HG03565 (cell line): ENCODE measurements at regions not wholly inside any gene's neighbourhood (a gene's known extent, or its start where the extent isn't known, plus 50 kb on each side); places are given as distances from the start of the nearest gene placed in this dataset.
"Not testable (repeated sequence)": the region's sequence is repeated elsewhere in the genome, so short reads cannot be mapped to it uniquely, and the experiment has no call there.

Experiments
- ATAC-seq: cut with Tn5 transposase; IDR thresholded peaks from one replicate; pipeline ENCODE4 v1.9.1; 2021; ENCODE audit warnings: mild to moderate bottlenecking, moderate library complexity; ENCODE audit not compliant: unreplicated experiment

DNA sequence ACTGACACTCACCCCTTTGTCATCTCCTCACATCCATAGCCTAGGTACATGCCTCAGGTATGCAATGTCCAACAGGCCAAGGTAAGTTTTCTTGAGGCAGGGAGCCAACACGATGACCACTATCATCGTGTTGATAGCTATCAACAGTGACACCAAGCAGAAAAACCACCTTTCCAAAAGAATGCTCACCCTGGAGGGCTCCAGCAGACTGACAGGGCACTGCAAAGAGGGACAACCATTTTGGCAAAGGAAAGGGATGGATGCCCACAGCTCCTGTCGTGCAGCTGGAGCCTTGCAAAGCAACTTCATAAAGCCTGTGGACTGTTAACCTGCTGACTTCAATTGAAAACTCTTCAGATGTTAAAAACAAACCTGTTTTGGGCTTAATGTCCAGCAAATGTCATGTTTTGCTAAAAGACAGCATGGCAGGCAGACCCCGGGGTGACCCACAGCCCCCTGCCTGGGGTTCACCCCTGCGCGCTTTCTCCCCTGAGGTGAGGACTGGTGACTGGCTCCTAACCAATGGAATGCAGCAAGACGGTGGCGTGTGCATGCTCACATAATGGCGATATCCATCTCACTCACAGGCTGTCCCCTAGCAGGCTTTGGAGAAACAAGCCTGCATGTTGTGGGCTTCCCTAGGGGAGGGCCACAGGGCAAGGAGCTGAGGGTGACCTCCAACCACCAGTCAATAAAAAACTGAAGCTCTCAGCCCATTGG, 293.8 kb downstream of the TCERG1L start:
- no peak for ATAC-seq

DNA sequence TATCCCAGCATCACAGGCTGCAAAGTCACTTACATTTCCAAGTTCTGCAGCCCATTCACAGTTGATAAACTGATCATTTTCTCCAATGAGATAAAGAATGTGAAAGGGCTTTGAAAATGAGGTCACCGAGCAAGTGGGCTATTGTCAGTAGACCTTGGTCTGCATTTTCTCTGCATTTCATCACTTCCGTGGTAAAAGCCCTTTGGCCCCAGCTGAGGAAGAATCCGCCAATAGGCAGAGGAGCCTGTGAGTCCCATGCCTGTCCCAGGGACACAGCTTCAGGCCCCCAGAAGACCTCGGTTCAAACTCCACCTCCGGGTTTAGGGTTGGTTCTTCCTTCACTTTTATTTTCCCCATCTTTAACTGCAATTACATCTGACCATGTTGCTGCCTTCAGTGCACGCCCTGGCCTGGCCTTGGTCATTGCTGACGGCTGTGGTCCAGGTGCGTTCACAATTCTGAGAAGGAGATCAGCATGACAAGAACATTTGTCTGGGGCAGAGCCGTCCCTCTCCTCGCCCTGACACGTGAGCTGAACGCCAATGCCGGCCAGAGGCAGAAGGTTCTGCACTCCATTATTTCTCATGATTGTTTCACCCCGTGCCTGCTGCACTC, 292.5 kb downstream of the TCERG1L start:
- ATAC-seq = no peak

DNA sequence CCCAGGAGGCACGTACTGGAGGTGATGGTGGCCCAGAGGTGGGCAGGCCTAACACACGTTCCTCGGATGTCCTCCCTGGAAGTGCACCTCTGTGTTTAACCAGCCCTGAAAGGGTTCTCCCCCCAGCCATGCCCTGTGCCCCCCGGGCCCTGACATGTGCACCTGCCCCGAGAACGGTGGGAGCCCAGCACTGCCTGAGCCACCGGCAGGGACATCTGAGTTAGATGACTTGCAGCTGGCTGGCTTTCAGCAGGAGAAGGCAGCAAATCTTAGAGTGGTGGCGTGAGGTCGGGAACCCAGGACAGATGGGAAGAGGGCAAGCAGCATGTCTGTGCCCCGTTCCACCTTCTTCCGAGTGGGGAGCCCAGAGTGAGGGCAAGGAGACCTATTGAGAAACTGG, 291.8 kb downstream of the TCERG1L start:
- no peak for ATAC-seq

DNA sequence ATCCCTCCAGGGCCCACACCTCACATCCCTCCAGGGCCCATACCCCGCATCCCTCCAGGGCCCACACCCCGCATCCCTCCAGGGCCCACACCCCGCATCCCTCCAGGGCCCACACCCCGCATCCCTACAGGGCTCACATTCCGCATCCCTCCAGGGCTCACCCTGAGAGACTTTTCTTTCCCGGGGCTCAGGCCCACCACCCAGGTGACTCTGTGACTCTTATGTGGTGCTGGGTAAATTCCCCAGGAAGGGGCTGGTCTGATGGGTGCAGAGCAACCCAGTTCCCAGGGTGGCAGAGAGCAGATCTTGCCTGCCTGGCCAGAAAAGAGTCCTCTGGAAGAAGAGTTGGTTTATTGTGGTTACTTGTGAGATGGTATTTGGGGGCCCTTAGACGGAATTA, 290.7 kb downstream of the TCERG1L start:
- no peak for ATAC-seq

DNA sequence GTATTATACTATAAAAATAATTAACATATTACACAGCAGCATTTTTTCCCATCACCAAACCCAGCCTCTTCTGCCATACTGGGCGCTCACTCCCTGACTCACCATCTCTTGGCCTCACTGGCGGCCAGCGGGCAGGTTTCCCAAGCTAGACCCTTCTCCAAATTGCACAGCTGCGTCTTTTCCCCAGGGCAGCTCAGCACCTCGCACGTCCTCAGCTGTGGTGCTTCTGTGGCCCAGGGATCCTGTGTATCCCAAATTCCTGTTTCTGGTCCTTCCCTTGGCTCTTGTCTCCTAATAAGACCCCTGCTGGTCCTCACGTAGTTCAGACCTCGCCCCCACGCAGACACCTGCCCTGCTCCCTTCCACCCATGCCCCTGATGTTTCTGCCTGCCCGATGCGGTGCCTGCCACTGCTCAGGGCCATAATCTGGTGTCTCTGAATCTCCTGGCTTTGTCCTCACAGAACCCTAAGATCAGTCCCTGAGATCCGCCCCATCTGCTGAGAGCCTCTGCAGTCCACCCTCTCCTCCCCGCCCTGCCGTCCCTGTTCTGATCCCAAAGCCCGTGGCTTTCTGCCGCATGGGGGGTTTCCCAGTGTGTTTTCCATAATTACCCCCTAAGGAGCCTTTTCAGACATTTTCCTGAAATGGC, 290.1 kb downstream of the TCERG1L start:
- no peak for ATAC-seq

DNA sequence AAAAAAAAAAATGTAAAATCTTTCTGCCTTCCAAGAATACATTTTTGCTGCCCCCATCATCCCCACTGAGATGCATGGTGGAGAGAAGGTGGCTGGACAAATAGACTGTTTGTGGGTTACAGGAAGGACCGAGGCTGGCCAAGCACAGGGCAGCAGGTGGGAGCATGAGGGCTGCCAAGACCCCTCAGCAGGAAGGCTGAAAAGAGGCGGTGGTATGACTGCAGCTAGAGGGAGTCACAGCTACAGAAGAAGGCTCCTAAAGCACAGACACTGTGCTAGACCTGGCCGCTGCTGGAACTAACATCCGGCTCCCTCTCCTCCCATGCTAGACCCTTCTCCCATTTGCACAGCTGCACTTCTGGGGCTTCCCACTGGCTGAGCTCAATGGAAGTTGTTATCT, 289.6 kb downstream of the TCERG1L start:
- ATAC-seq = no peak

DNA sequence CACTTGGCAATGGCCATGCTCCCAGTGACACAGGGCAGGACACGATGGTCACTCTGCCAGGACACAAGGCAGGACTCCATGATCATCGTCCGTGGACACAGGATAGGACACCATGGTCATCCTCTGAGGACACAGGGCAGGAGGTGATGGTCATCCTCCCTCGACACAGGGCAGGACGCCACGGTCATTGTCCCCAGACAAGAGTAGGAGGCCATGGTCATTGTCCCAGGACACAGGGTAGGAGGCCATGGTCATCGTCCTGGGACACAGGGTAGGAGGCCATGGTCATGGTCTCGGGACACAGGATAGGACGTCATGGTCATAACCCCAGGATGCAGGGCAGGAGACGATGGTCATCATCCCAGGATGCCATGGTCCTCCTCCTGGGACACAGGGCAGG, 289.2 kb downstream of the TCERG1L start:
- no peak for ATAC-seq

DNA sequence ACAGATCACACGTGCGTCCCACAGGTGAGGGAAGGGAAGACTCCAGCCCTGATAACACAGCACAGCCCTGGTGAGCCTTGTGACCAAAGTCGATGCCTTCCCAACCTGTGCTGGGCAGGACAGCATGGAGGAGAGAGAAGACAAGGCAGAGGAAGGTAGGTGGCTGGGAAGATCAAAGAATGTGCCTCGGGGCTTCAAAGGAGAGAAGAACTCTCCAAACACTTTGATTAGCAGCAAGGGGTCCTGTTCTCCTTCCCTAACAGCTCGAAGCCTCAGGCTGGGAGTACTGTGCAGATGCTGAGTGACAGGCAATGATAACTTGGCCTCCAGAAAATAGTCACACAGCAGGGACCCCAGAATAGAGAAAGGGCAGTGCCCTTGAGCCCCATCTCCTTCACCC, 288.5 kb downstream of the TCERG1L start:
- ATAC-seq = no peak

DNA sequence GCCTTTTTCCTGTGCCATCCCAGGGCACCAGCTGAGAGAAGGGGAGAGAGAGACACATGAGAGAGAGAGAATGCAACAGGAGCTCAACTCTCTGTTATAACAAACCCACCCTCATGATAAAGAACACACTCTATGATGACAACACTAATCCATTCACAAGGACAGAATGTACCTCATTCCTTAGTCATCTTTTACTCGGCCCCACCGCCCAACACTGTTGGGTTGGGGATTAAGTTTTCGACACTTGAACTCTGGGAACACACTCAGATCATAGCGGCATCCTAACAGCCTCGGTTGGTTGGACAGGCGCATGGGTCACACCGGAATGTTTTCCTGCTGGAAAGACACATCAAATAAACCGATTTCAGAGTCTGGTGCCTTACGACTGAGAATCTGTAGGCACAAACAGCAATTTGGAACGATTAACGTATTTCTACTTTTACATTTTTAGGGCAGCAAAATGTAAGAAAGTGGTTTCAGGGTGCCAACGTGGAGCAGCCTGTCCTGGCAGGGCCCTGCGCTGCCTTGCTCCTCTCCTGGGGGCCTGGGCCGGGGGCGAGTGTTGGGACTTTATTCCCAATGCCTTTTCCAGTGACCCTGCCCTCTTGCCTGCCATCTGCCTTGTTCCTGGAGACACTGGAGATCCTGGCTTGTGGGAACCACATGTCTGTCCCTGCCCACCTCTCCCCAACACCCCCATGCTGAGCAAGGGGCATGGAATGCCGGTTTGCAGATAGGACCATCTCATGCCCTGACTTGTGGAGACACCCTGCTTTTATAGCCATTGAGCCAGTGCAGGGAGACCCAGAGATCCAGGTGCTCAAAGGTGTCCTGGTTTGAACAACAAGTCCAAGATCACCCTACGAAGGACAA, 287.0 kb downstream of the TCERG1L start:
- no peak for ATAC-seq

DNA sequence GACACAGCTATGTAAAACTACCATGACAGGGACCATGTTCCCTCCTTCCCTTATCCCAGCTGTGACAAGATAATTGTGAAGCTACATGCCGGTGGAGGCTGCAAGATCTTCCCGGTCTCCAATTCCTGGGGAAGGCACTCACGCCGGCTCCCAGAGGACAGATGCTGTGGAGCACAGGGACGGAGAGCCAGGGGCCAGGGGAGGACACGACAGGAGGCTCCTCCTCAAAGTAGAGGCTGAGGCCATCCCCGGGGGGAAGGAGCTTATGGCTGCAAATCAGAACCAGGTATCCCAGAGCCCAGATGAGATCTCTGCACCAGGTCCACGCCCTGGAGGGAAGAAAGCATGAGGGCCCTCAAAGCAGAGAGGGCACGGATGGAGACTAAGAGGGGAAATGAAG, 286.2 kb downstream of the TCERG1L start:
- no peak for ATAC-seq

DNA sequence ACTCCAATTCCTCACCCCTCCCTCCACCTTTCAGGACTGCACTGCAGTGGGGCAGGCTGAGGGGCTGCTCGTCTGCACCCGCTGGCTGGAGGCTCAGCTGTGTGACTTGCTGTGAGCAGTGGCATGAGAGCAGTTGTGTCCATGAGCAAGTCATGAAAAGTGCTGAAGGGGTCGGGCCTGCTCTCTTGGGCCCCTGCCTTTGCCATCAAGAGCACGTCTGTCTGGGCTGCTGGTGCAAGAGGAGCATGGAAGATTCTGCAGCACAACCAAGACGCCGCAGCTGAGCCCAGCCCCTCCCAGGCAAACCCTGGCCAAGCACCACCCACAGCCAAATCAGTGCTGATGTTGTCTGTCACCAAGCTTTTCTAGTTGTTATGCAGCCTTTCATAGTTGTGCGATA, 284.3 kb downstream of the TCERG1L start:
- ATAC-seq = no peak

DNA sequence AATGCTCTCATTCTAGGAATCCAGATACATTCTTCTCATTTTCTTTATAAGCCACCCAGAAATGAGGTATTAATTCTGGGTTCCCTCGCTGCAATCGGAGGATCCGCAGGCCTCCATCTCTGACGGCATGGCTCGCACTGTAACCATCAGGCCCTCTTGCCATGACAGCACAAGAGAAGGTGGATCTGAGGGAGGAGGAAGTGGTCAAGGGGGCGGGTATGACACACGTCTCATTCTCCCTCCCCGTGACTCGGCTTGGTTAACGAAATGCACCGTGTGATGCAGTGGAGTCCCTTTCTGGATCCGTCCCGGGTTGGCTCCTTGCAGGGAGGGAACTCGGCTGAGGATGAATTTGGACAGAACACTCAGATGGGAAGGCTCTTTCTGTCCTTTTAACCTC, 280.2 kb downstream of the TCERG1L start:
- no peak for ATAC-seq

DNA sequence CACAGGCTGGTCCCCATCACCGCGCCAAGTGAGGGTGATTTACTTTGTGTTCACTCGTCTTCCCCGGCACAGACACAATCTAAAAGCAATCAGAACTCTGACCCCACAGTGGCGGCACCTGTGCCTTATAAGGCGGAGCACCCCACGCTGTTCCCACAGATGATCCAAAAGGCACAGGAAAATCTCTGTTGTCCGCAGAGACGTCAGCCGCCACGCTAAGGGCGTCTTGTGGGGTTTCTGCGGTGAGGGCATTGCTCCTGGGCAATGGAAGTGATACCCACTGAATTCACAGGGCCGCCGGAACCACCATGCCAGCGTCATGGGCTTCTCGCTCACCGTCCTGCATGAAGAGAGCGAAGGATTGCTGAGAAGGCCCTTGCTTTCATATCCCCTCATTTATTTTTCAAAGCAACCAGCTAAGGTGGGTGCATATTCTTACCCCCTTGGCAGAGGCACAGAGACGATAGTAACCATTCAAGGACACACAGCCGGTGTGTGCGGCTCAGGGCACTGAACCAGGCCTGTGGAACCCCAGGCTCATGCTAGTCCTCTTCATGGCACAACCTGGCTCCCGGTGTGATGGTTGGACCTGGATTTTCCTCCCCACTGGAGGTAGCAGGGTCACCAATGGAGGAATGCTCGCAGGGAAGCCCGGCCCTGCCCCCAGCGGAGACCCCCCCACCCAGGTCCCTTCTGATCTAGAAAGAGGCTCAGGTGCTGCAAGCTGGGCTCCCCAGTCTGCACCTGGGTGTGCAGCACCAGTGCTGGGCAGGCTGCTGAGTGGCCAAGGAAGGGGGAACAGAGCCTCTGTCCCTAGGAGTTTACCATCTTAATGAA, 279.0 kb downstream of the TCERG1L start:
- no peak for ATAC-seq

DNA sequence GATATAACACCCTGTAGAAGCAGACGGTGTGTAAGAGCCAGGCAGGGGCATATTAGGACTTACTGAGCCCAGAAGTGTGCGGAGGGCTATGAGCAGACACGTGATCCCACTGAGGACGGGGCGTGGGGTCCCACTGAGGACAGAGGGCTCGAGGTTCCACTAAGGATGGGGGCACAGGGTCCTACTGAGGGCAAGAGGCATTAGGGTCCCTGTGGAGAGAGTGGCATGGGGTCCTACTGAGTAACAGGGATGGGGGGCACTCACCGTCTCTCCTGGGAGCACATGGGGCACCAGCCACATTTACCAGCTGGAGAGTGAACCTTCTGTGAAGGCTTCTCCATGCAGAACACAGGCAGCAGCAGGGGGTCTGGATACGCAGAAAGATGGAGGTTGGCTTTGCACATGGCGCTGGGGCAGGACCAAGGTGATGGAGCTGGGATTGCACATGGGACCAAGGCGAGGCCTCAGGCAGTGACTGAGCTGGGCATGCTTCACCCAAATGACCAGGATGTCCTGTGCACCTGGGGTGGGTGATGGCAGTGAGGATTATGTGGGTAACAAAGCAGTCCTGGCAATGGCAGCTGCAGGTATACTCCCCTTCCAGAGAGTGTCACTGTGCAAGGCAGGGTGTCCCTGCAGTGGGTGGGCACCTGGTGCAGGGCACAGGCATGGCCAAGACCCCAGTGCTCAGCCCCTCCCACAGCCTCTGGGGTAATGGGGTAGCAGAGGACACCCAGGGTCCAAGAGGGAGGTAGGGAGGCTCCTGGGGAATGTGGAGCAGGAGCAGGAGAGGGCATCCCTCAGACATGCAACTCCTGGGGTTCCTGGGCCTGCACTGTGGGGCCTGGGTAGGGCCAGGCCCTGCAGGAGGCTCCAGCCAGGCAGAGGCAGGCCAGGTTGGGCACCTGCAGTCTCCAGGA, 278.1 kb downstream of the TCERG1L start:
- ATAC-seq = no peak

DNA sequence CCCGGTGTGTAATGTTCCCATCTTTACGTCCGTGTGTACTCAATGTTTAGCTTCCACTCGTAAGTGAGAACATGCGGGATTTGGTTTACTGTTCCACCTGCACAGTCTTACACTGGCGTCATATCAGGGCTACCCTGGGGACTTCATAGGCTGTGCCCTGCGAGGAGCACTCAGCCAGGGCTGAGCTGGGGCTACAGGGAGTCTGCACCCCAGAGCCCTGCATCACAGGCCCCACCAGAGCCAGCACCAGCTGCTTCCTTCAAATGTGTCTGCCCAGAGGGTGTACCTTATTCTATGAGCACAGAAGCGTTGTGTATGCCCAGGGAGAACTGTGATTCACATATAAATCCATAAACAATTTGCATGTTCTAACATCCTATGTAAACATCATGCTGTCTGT, 277.1 kb downstream of the TCERG1L start:
- ATAC-seq = no peak

DNA sequence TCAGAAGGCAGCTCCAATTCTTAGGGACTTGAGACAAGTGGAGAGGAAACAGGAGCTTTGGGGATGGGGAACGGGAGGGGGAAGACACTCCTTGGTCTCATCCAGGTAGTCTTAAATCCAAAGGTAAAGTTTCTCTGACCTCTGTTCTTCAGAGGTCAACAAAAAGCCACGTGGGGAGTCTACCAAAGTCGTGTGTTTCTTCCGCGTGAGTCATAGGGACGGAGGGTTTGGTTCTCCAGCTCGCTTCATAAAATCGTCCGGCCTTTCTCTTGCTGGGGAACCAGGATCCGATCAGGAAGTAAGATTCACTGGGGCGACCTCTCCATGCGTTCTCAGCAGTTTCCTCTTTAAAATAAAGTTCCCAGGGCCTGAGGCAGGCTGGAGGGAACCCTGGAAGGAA, 275.7 kb downstream of the TCERG1L start:
- ATAC-seq = no peak

DNA sequence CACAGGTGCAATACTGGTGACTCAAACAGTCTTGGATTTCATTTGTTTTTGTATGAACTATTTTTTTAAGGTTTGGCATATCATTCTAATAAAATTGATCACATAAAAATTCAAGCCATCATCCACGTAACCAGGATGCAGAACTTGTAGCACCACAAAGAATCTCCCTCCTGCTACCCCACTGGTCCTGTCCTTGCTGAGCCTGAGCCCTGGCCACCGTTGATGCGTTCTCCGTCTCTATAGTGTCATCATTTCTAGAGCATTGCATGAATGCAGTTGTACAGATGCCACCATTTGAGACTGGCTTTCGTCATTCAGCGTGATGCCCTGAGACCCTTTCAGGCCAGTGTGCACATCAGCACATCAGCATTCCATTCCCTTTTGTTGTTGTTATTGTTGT, 273.5 kb downstream of the TCERG1L start:
- ATAC-seq = no peak

DNA sequence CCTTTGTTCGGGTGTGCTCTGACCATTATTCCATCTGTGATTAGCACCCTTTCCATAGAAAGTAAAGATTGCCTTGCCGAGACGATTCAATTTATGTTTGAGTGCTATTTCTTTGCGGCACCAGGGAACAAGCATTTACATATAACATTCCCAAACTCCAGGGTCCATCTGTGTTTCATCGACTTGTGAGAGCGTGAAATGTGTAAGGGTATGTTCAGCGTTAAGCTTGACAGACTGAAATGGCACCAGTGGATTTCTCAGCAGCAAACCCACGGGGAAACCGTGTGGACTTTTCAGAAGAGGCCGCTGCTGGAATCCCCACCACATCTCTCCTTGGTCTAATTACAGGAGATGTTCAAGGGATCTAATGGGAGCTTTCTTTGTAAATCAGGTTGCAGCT, 270.5 kb downstream of the TCERG1L start:
- no peak for ATAC-seq

DNA sequence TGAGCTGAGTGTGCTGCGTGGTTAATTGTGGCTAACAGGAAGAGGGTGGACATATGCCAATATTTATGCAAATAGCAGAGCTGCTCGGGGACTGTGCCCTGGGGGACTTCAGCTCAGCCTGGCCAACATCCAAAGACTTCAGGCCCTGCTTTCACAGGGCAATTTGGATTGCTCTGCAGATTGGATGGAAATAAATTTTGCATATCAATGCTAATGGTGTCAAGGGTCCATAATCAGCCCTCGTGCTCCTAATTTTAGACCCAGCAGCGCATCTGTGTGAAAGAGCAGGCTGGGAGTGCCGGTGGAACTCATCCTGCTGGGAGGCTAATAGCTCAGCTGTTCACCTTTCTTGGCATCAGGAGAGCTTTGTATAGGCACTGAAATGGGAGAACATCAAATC, 270.1 kb downstream of the TCERG1L start:
- ATAC-seq = no peak

DNA sequence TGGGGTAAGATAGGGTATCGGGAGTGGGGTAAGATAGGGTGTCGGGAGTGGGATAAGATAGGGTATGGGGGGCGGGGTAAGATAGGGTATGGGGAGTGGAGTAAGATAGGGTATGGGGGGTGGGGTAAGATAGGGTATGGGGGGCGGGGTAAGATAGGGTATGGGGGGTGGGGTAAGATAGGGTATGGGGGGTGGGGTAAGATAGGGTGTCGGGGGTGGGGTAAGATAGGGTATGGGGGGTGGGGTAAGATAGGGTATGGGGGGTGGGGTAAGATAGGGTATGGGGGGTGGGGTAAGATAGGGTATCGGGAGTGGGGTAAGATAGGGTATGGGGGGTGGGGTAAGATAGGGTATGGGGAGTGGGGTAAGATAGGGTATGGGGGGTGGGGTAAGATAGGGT, 269.5 kb downstream of the TCERG1L start:
- not testable (repeated sequence) for ATAC-seq
